Left colon (tissue), 2 donors: ENCODE measurements at regions not wholly inside any gene's neighbourhood (a gene's known extent, or its start where the extent isn't known, plus 50 kb on each side); places are given as distances from the start of the nearest gene placed in this dataset.

Source experiments
- ATAC-seq: fragments of 200-7000 bp; cut with Tn5 transposase; one replicate; pipeline ENCODE4 v1.9.1; 2020; ENCODE audit warnings: mild to moderate bottlenecking, moderate library complexity
- DNase-seq, 2 donors: peaks; one replicate each; pipeline ENCODE4 v3.0.0-alpha.2; 2020
- intact Hi-C, 2 donors: fragments of 100-400 bp; cut with DNase I in 1 of 2; cut with micrococcal nuclease in 1 of 2; formaldehyde crosslinking; loops; one replicate each; pipeline versions ENCODE4 v1.11.2 to v1.14.0; 2022; cut with DNase I, micrococcal nuclease
- donor health status: DM: no; HTN: no; CAD: no.
- donor health status: DM: yes; HTN: yes; CAD: no.

- no peak for DNase-seq
- intact Hi-C loops: no loop called here
- ATAC-seq: no peak
Observed at GRCh38 chr1:75984781-75985180, 52.6 kb upstream of the ASB17 start.

- DNase-seq: no peak
- ATAC-seq: no peak
- intact Hi-C loops: no loop called here
Observed at GRCh38 chr1:75985827-75986226, 53.6 kb upstream of the ASB17 start.

GRCh38 chr1:75986478-75986877 lies 54.3 kb upstream of the ASB17 start:
- intact Hi-C loops: no loop called here
- no peak for DNase-seq
- no peak for ATAC-seq

- intact Hi-C loops: no loop called here
- ATAC-seq (no peak), DNase-seq (no peak)
Observed at GRCh38 chr1:75989121-75989520, 56.9 kb upstream of the ASB17 start.

GRCh38 chr1:75990686-75991085 lies 58.5 kb upstream of the ASB17 start:
- ATAC-seq (no peak), DNase-seq (no peak)
- intact Hi-C loops: loop anchor here in 1 of 2 donors (5.0 kb wide), 1 partner anchor 162 kb away; no protein-coding TSS in a partner anchor

GRCh38 chr1:75991497-75992114 lies 59.4 kb upstream of the ASB17 start:
- intact Hi-C loops: loop anchor here in 1 of 2 donors (5.0 kb wide), 1 partner anchor 161 kb away; no protein-coding TSS in a partner anchor
- DNase-seq: peak; percentile 87 to 96

GRCh38 chr1:75992312-75992711 lies 60.1 kb upstream of the ASB17 start:
- intact Hi-C loops: loop anchor here in 1 of 2 donors (5.0 kb wide), 1 partner anchor 160 kb away; no protein-coding TSS in a partner anchor
- ATAC-seq (no peak), DNase-seq (no peak)

More at GRCh38 chr1:75991497-75992114, 59.4 kb upstream of the ASB17 start:
- peak; percentile 94 for ATAC-seq

- ATAC-seq (no peak), DNase-seq (no peak)
- intact Hi-C loops: loop anchor here in 1 of 2 donors (5.0 kb wide), 1 partner anchor 159 kb away; no protein-coding TSS in a partner anchor
Observed at GRCh38 chr1:75993661-75994060, 61.5 kb upstream of the ASB17 start.

- ATAC-seq (no peak), DNase-seq (no peak)
- intact Hi-C loops: no loop called here
Observed at GRCh38 chr1:75996196-75996595, 64.0 kb upstream of the ASB17 start.

- no peak for DNase-seq
- no peak for ATAC-seq
- intact Hi-C loops: no loop called here
Observed at GRCh38 chr1:75999034-75999433, 66.8 kb upstream of the ASB17 start.

GRCh38 chr1:76003946-76004345 lies 70.6 kb upstream of the ST6GALNAC3 start:
- no peak for ATAC-seq
- intact Hi-C loops: no loop called here
- DNase-seq: no peak

GRCh38 chr1:76005765-76006164 lies 68.8 kb upstream of the ST6GALNAC3 start:
- ATAC-seq: no peak
- intact Hi-C loops: no loop called here
- DNase-seq: no peak

- DNase-seq: no peak
- intact Hi-C loops: no loop called here
- no peak for ATAC-seq
Observed at GRCh38 chr1:76006234-76006633, 68.3 kb upstream of the ST6GALNAC3 start.

GRCh38 chr1:76010802-76011201 lies 63.7 kb upstream of the ST6GALNAC3 start:
- DNase-seq (no peak), ATAC-seq (no peak)
- intact Hi-C loops: no loop called here

GRCh38 chr1:76012341-76013205 lies 62.0 kb upstream of the ST6GALNAC3 start:
- ATAC-seq (no peak), DNase-seq (no peak)
- intact Hi-C loops: no loop called here

GRCh38 chr1:76013206-76013581 lies 61.4 kb upstream of the ST6GALNAC3 start:
- intact Hi-C loops: no loop called here
- DNase-seq (no peak), ATAC-seq (no peak)

GRCh38 chr1:76015478-76016103 lies 59.0 kb upstream of the ST6GALNAC3 start:
- intact Hi-C loops: no loop called here
- no peak for ATAC-seq
- DNase-seq: no peak

GRCh38 chr1:76018045-76018444 lies 56.5 kb upstream of the ST6GALNAC3 start:
- DNase-seq (no peak), ATAC-seq (no peak)
- intact Hi-C loops: no loop called here

GRCh38 chr1:76021846-76022245 lies 52.7 kb upstream of the ST6GALNAC3 start:
- DNase-seq: no peak
- intact Hi-C loops: no loop called here
- no peak for ATAC-seq
